ENCODE measurements at regions not wholly inside any gene's neighbourhood (a gene's known extent, or its start where the extent isn't known, plus 50 kb on each side); places are given as distances from the start of the nearest gene placed in this dataset.

DNA sequence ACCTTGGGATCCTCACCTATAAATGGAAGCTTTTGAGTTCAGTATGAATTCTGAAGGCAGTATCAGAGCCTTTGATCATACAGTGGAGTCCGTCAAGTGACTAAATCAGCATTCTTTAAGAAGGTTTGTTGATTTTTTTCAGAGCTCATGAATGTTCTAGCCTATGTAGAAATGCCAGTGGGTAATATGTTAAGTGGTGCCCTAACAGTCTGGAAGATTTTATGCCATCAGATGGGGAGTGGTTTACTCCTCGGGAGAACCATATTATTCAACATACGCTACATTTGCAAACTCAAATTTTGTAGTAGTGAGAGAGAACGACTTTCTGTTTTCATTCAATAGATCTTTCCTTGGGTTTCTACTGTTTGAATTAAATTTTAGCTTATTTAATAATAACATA is 225.0 kb upstream of the ACVR2A start:
- Histone ChIP-seq H3K4me3 (ENCODE audit: low read depth in 2 of 2, low read length in 2 of 2) (no peak overlapping the region), H3K4me1 (ENCODE audit: control insufficient read depth, insufficient read depth, low read length) (no peaks in the 10 kb centered on the region), H3K27me3 (ENCODE audit: control insufficient read depth, insufficient read depth, low read length) (no peaks in the 10 kb centered on the region), H3K27ac (ENCODE audit: low read length) (no peak overlapping the region), H3K9me3 (ENCODE audit: control insufficient read depth, insufficient read depth, low read depth, low read length) (no peaks in the 10 kb centered on the region), H3K36me3 (ENCODE audit: control insufficient read depth, insufficient read depth, low read length) (no peaks in the 10 kb centered on the region)
- DNase-seq (ENCODE audit: low read depth, low spot score) (no peak), ATAC-seq (no peak)
- no TSS peak for BruUV-seq (replicated peaks)
- ChIA-PET POLR2A (no interaction called here), CTCF (no interaction called here)
- in situ Hi-C loops (cut with HindIII; ENCODE audit: low pct_unique_long_range_greater_than_20kb, low sequenced_read_pairs) (no loop called here), intact Hi-C loops (cut with micrococcal nuclease; ENCODE audit: unreplicated experiment) (no loop called here)
- TF ChIP-seq TCF7L2 (IDR thresholded peaks at IDR 0.05; ENCODE audit: low read depth, low read length): no peak
- TF ChIP-seq POLR2AphosphoS5 (IDR thresholded peaks at IDR 0.05; ENCODE audit: low read depth, low read length): no peak
- no peak for TF ChIP-seq SIN3A (IDR thresholded peaks at IDR 0.05; ENCODE audit: borderline replicate concordance, insufficient read depth, low read depth, low read length)
- TF ChIP-seq, protein P1, sequence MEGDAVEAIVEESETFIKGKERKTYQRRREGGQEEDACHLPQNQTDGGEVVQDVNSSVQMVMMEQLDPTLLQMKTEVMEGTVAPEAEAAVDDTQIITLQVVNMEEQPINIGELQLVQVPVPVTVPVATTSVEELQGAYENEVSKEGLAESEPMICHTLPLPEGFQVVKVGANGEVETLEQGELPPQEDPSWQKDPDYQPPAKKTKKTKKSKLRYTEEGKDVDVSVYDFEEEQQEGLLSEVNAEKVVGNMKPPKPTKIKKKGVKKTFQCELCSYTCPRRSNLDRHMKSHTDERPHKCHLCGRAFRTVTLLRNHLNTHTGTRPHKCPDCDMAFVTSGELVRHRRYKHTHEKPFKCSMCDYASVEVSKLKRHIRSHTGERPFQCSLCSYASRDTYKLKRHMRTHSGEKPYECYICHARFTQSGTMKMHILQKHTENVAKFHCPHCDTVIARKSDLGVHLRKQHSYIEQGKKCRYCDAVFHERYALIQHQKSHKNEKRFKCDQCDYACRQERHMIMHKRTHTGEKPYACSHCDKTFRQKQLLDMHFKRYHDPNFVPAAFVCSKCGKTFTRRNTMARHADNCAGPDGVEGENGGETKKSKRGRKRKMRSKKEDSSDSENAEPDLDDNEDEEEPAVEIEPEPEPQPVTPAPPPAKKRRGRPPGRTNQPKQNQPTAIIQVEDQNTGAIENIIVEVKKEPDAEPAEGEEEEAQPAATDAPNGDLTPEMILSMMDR (IDR thresholded peaks at IDR 0.05): no peak
- TF ChIP-seq, protein P2, sequence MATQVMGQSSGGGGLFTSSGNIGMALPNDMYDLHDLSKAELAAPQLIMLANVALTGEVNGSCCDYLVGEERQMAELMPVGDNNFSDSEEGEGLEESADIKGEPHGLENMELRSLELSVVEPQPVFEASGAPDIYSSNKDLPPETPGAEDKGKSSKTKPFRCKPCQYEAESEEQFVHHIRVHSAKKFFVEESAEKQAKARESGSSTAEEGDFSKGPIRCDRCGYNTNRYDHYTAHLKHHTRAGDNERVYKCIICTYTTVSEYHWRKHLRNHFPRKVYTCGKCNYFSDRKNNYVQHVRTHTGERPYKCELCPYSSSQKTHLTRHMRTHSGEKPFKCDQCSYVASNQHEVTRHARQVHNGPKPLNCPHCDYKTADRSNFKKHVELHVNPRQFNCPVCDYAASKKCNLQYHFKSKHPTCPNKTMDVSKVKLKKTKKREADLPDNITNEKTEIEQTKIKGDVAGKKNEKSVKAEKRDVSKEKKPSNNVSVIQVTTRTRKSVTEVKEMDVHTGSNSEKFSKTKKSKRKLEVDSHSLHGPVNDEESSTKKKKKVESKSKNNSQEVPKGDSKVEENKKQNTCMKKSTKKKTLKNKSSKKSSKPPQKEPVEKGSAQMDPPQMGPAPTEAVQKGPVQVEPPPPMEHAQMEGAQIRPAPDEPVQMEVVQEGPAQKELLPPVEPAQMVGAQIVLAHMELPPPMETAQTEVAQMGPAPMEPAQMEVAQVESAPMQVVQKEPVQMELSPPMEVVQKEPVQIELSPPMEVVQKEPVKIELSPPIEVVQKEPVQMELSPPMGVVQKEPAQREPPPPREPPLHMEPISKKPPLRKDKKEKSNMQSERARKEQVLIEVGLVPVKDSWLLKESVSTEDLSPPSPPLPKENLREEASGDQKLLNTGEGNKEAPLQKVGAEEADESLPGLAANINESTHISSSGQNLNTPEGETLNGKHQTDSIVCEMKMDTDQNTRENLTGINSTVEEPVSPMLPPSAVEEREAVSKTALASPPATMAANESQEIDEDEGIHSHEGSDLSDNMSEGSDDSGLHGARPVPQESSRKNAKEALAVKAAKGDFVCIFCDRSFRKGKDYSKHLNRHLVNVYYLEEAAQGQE (IDR thresholded peaks at IDR 0.05; ENCODE audit: insufficient read depth in 1 of 2, low read depth in 2 of 2, low read length in 1 of 2): no peak

DNA sequence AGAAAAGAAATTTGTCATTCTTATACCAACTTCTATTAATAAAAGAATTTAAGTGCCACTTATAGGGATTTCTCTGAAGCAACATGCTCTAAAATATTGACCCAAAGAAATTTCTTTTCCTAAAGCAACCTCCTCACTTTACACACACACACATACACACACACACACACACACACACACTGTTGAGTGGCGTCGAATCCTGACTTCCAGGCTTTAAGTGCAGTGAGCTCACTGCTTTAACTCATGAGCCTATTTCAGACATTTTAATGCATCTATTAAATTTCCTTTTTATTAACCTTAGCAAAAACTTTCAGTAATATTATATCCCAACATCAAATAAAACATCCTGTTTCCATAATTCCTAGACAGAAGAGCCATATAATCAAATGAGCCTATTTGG is 229.1 kb upstream of the ACVR2A start:
- in situ Hi-C loops (cut with HindIII; ENCODE audit: low pct_unique_long_range_greater_than_20kb, low sequenced_read_pairs) (no loop called here), intact Hi-C loops (cut with micrococcal nuclease; ENCODE audit: unreplicated experiment) (no loop called here)
- Histone ChIP-seq H3K36me3 (ENCODE audit: control insufficient read depth, insufficient read depth, low read length) (no peaks in the 10 kb centered on the region), H3K4me3 (ENCODE audit: low read depth in 2 of 2, low read length in 2 of 2) (no peak overlapping the region), H3K27ac (ENCODE audit: low read length) (no peak overlapping the region), H3K9me3 (ENCODE audit: control insufficient read depth, insufficient read depth, low read depth, low read length) (no peaks in the 10 kb centered on the region), H3K27me3 (ENCODE audit: control insufficient read depth, insufficient read depth, low read length) (no peaks in the 10 kb centered on the region), H3K4me1 (ENCODE audit: control insufficient read depth, insufficient read depth, low read length) (no peaks in the 10 kb centered on the region)
- ChIA-PET CTCF (no interaction called here), POLR2A (no interaction called here)
- no peak for ATAC-seq
- BruUV-seq (replicated peaks): no TSS peak
- no peak for DNase-seq (ENCODE audit: low read depth, low spot score)
- TF ChIP-seq TCF7L2 (IDR thresholded peaks at IDR 0.05; ENCODE audit: low read depth, low read length): no peak
- TF ChIP-seq, protein P2 (IDR thresholded peaks at IDR 0.05; ENCODE audit: insufficient read depth in 1 of 2, low read depth in 2 of 2, low read length in 1 of 2): no peak
- TF ChIP-seq SIN3A (IDR thresholded peaks at IDR 0.05; ENCODE audit: borderline replicate concordance, insufficient read depth, low read depth, low read length): no peak
- TF ChIP-seq, protein P1 (IDR thresholded peaks at IDR 0.05): no peak
- TF ChIP-seq POLR2AphosphoS5 (IDR thresholded peaks at IDR 0.05; ENCODE audit: low read depth, low read length): no peak
